ENCODE measurements at regions not wholly inside any gene's neighbourhood (a gene's known extent, or its start where the extent isn't known, plus 50 kb on each side); places are given as distances from the start of the nearest gene placed in this dataset.

- TF ChIP-seq EZH2 (optimal IDR thresholded peaks at IDR 0.05; ENCODE audit: low read depth, low read length): no peak
- no peak for TF ChIP-seq CTCF (IDR thresholded peaks at IDR 0.05; ENCODE audit: low read length)
- no peak for TF ChIP-seq EZH2phosphoT487 (IDR thresholded peaks at IDR 0.05; ENCODE audit: low read length)
- H3K4me1 ChIP-seq (ENCODE audit: low read length): no peaks in the 10 kb centered on the region
- H3K9ac ChIP-seq (ENCODE audit: low read length): no peak overlapping the region
- H3K79me2 ChIP-seq (ENCODE audit: low read length): no peaks in the 10 kb centered on the region
- no peaks in the 10 kb centered on the region for H3K27me3 ChIP-seq (replicated peaks; ENCODE audit: insufficient read depth, low read length)
- no peak overlapping the region for H3K4me3 ChIP-seq (ENCODE audit: low read length)
- H3K4me2 ChIP-seq (ENCODE audit: low read depth, low read length): no peak overlapping the region
- H3K27ac ChIP-seq (ENCODE audit: low read length): no peak overlapping the region
- DNase-seq: no peak
- no peaks in the 10 kb centered on the region for H3F3A ChIP-seq (ENCODE audit: insufficient read depth, low read length)
- no peaks in the 10 kb centered on the region for H4K20me1 ChIP-seq (ENCODE audit: insufficient read depth, low read length)
- no peaks in the 10 kb centered on the region for H3K36me3 ChIP-seq (replicated peaks; ENCODE audit: insufficient read depth, low read length)
- H3K9me3 ChIP-seq (replicated peaks; ENCODE audit: insufficient read depth, low read length): no peaks in the 10 kb centered on the region
- no peaks in the 10 kb centered on the region for H3K9me2 ChIP-seq (replicated peaks; ENCODE audit: insufficient read depth, low read length)
- no peak overlapping the region for H2AFZ ChIP-seq (ENCODE audit: low read length)
Measured at GRCh38 chr1:79304131-79304530, 297.6 kb upstream of the ADGRL4 start.

DNA sequence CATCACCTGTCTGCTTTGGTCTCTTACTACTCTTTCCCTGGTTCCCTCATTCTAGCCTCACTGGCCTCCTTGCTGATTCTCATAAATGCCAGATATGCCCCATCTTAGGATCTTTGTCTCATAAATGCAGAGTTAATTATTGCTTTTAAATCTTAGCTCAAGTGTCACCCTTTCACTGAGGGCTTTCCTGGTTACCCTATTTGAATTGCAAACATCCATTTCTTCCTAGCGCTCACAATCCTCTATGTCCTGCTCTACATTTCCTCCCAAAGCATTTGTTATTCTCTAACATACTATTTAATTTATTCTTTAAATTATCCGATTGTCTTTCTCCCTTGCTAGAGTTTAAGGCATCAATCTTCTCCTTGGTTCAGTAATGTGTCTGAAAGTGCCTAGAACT lies 296.5 kb upstream of the ADGRL4 start:
- H3K4me1 ChIP-seq (ENCODE audit: low read length): no peaks in the 10 kb centered on the region
- H3K9me2 ChIP-seq (replicated peaks; ENCODE audit: insufficient read depth, low read length): no peaks in the 10 kb centered on the region
- no peaks in the 10 kb centered on the region for H3K9me3 ChIP-seq (replicated peaks; ENCODE audit: insufficient read depth, low read length)
- H3K4me2 ChIP-seq (ENCODE audit: low read depth, low read length): no peak overlapping the region
- no peak overlapping the region for H3K9ac ChIP-seq (ENCODE audit: low read length)
- no peaks in the 10 kb centered on the region for H4K20me1 ChIP-seq (ENCODE audit: insufficient read depth, low read length)
- DNase-seq: no peak
- no peaks in the 10 kb centered on the region for H3K79me2 ChIP-seq (ENCODE audit: low read length)
- H2AFZ ChIP-seq (ENCODE audit: low read length): no peak overlapping the region
- no peak for TF ChIP-seq CTCF (IDR thresholded peaks at IDR 0.05; ENCODE audit: low read length)
- TF ChIP-seq EZH2 (optimal IDR thresholded peaks at IDR 0.05; ENCODE audit: low read depth, low read length): no peak
- no peak for TF ChIP-seq EZH2phosphoT487 (IDR thresholded peaks at IDR 0.05; ENCODE audit: low read length)
- no peaks in the 10 kb centered on the region for H3F3A ChIP-seq (ENCODE audit: insufficient read depth, low read length)
- H3K27ac ChIP-seq (ENCODE audit: low read length): no peak overlapping the region
- no peak overlapping the region for H3K4me3 ChIP-seq (ENCODE audit: low read length)
- no peaks in the 10 kb centered on the region for H3K36me3 ChIP-seq (replicated peaks; ENCODE audit: insufficient read depth, low read length)
- no peaks in the 10 kb centered on the region for H3K27me3 ChIP-seq (replicated peaks; ENCODE audit: insufficient read depth, low read length)

- no peaks in the 10 kb centered on the region for H3K79me2 ChIP-seq (ENCODE audit: low read length)
Measured at GRCh38 chr1:79302380-79302930, 295.9 kb upstream of the ADGRL4 start.

More at GRCh38 chr1:79302380-79302930, 295.9 kb upstream of the ADGRL4 start:
- no peaks in the 10 kb centered on the region for H3K4me1 ChIP-seq (ENCODE audit: low read length)
- no peaks in the 10 kb centered on the region for H3K9me2 ChIP-seq (replicated peaks; ENCODE audit: insufficient read depth, low read length)
- no peaks in the 10 kb centered on the region for H4K20me1 ChIP-seq (ENCODE audit: insufficient read depth, low read length)
- no peak for TF ChIP-seq EZH2phosphoT487 (IDR thresholded peaks at IDR 0.05; ENCODE audit: low read length)
- no peak for TF ChIP-seq CTCF (IDR thresholded peaks at IDR 0.05; ENCODE audit: low read length)
- TF ChIP-seq EZH2 (optimal IDR thresholded peaks at IDR 0.05; ENCODE audit: low read depth, low read length): no peak
- H2AFZ ChIP-seq (ENCODE audit: low read length): no peak overlapping the region
- H3K9ac ChIP-seq (ENCODE audit: low read length): no peak overlapping the region
- H3F3A ChIP-seq (ENCODE audit: insufficient read depth, low read length): no peaks in the 10 kb centered on the region
- H3K36me3 ChIP-seq (replicated peaks; ENCODE audit: insufficient read depth, low read length): no peaks in the 10 kb centered on the region
- H3K27ac ChIP-seq (ENCODE audit: low read length): no peak overlapping the region
- no peaks in the 10 kb centered on the region for H3K9me3 ChIP-seq (replicated peaks; ENCODE audit: insufficient read depth, low read length)
- DNase-seq: no peak
- no peak overlapping the region for H3K4me2 ChIP-seq (ENCODE audit: low read depth, low read length)
- no peak overlapping the region for H3K4me3 ChIP-seq (ENCODE audit: low read length)
- no peaks in the 10 kb centered on the region for H3K27me3 ChIP-seq (replicated peaks; ENCODE audit: insufficient read depth, low read length)

Measured in MM.1S (cell line).